M059J (cell line): ENCODE measurements at regions not wholly inside any gene's neighbourhood (a gene's known extent, or its start where the extent isn't known, plus 50 kb on each side); places are given as distances from the start of the nearest gene placed in this dataset.
"Not testable (repeated sequence)": the region's sequence is repeated elsewhere in the genome, so short reads cannot be mapped to it uniquely, and the experiment has no call there.

Source experiments
- DNase-seq: peaks from one replicate; pipeline ENCODE4 v3.0.0-alpha.2; 2012; ENCODE audit warnings: low read depth

DNA sequence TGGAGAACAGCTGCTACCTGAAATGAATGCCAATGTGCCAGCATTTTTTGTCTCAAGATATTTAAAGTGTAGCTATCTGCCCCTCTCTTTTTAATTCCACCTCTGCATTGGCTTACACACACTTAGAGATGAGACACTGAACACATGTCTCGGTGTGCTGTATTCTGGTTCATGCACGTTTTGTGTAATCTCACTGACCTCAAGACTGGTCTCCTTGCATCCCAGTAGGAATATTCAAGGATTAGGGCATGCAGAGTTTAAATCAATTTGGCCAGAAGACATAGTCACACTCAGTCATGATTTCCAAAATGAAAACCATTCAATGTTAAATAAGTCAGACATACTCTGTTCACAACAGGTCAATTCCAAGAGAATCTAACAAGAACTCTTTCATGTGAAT lies 561.8 kb upstream of the TUSC1 start:
- DNase-seq: no peak

- DNase-seq: no peak
Measured at GRCh38 chr9:26237256-26237655, 559.0 kb upstream of the TUSC1 start.

- peak; percentile 73 for DNase-seq
Measured at GRCh38 chr9:26234865-26235264, 556.6 kb upstream of the TUSC1 start.

DNA sequence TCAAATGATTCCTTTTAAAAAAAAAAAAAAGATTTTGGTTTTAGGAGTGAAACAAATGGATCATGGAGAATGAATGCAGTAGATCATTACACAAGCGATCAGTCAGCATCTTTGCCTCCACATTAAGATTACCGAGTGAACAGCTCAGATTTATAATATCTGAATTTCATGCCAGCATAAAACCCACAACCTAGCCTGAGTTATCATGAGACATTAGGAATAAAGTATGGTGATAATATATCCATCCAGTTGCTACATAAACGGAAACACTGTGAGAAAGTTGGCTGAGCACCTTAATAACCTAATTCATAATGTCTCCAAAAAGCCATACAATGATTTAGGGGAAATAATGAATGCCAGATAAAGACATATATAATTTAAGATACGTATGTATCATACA lies 553.1 kb upstream of the TUSC1 start:
- DNase-seq: no peak

DNA sequence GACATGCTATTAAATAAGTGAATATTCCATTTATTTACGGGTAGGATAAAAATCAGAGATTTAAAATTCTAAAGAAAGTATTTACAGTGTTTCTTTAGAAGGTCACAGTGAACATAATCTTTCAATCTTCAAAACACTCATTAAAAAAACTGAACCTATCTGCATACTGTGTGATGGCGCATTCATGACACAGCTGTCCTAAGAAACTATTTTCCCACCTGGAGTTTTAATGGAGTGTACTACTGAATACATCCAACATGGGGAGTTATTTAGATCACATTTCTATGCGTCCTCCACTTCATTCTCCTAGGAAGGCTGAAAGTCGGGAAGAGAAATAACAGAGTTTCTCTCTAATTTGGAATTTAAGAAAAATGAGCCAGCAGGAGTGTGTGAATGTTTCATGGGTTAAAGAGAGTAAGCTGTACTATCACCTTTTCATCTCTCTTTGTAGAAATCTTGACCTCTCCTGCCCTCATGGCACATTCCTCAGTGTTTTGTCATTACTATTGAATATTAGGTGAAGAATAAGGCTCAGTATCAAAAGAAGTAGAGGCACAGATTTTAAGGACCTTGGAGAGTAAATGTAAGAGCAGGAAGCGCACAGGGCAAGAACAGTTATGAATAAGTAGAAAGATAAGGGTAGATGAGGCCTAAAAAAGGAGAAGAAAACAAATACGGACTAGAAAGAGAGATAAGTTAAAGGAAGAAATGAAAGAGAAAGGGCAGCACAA lies 551.2 kb upstream of the TUSC1 start:
- peak; percentile 54 for DNase-seq

GRCh38 chr9:26228273-26228672 lies 550.0 kb upstream of the TUSC1 start:
- no peak for DNase-seq

DNA sequence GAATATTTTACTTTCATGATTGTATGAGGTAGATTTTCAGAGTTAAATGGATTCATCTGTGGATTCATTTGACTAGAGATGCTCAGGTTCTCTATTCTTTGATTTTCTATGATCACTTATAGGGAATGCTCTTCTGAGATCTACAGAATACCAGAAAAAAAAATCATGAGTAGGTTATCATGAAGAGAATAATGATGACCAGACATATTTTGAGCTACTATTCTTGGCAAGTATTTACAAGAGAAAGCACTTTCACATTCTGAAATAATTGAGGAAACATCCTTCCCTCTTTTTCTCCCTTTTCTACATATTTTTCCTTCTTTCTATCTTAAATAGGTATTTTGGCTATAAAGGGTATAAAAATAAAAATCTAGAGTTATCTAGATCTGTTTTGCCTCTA lies 543.0 kb upstream of the TUSC1 start:
- no peak for DNase-seq

DNA sequence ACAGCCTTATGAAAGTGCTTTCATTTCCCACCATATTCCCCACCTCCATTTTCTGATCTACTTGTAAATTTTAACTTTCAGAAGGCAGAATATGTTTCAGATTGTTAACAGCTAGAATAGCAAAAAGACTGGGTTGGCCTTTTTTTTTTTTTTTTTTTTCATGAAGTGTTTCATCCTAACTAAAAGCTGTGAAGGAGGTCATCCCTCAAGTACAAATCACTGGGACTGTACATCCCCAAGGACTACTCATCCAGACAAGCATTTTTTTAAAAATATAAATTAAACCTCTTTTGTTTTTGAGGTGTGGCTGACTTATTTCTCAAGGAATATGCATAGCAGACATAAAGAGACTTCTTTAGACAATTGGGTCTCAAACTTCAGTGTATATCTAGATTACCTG lies 542.1 kb upstream of the TUSC1 start:
- DNase-seq: no peak

DNA sequence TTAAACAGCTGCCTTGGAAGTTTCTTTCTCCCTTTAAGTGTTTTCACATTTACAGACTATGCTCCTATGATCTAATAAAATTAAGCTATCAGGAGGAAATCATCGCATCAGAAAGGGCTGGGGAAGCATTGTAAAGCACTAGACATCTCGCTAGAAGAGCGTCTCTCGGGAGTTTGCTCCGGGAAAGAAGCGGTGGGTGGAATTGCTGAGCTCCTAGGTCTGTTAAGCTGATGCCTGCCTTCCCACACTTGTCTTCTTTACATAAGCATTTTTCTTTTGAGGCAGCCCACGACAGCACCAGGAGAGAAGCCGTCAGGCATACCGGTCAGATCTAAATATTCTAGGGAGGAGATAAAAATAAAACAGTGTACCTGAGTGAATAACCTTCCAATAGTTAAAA lies 541.7 kb upstream of the TUSC1 start:
- no peak for DNase-seq

DNA sequence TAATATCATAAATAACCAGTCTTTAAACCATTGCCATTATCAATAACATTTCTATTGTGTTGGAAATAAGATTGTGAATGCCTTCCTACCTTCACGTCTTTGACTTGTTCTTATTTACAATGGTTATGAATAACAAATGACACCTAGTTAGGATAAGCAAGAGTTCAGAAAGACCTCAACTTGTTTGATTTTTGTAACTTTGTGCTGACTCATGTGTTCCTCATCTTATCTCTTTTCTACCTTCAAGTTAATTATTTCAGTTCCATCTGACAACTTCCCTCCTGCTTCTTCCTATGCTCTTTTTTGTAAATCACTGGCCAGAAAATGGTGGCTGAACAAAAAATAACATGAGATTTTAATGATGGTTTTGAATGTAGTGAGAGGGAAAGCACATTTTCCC lies 538.5 kb upstream of the TUSC1 start:
- no peak for DNase-seq

- DNase-seq: not testable (repeated sequence)
Measured at GRCh38 chr9:26214713-26215444, 536.6 kb upstream of the TUSC1 start.

DNA sequence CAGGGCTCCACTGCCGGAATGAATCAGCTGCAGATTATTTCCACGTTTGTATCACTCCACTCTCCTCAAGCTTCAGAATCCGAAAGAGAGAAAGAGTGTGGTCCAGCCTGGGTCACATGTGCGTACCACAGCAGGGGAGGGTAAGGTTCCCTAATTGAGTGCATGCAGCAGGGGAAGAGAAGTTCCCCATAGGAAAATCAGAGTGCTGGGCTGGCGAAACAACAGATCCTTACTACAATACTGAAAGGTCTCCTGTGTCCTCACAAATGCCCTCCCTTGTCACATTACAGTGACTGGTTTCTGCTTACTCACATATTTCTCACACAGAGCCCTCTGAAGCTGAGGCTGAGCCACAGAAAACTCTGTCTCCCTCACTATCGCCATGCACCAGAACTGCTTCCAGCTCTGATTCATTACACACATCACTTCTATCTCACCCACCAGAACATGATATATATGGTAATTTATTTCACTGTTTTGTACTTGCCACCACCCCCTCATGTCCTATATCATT lies 532.2 kb upstream of the TUSC1 start:
- peak; percentile 26 for DNase-seq

GRCh38 chr9:26205261-26205660 lies 527.0 kb upstream of the TUSC1 start:
- DNase-seq: no peak

DNA sequence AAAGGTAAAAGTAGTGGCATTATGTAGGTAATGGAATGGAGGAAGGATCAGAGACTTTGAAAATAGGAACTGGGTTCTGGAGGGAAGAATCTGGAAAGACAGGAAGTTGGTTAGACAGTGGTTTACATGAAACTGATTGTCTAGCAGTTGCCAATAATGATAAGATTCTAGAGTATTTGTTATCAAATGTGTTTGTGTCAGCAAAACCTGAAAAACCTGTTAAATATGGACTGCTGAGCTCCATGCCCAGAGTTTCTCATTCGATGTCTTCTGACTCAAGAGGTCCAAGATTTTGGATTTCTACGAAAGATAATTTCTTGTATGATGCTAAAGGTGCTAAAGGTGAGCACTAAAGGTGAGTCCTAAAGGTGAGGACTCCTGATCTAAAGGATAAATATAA lies 515.0 kb upstream of the TUSC1 start:
- no peak for DNase-seq

DNA sequence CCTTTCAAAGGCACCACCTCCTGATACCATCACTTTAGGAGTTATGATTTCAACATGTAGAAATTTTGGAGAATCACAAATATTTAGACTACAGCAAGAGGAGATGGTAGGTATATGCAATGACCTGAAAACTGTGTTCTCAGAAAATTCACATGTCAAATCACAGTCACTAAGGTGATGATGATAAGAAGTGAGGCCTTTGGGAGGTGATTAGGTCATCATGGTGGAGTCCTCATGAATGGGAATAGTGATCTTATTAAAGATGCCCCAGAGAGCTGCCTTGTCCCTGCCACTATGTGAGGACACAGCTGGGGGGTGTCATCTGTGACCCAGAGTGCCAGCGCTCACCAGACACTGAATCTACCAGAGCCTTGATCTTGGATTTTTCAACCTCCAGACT lies 513.5 kb upstream of the TUSC1 start:
- no peak for DNase-seq

DNA sequence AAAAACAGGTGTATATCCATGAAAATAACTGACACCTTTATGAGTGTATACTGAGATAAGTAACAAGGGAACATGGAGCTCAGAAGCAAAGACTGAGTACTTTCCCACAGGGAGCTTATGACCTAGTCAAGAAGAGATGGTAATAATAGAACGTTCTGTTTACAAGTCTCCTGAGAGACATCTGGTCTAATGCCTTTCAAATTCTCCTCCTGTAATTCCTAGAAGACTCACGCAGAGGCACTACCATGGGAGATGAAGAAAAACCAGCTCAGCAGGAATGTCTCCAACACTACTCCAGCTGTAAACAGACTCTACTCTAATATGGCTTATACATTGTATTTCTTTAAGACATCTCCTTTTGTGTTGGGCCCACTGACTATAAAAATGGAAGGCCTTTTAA lies 503.6 kb upstream of the TUSC1 start:
- DNase-seq: no peak

- DNase-seq: no peak
Measured at GRCh38 chr9:26176628-26177027, 498.4 kb upstream of the TUSC1 start.

DNA sequence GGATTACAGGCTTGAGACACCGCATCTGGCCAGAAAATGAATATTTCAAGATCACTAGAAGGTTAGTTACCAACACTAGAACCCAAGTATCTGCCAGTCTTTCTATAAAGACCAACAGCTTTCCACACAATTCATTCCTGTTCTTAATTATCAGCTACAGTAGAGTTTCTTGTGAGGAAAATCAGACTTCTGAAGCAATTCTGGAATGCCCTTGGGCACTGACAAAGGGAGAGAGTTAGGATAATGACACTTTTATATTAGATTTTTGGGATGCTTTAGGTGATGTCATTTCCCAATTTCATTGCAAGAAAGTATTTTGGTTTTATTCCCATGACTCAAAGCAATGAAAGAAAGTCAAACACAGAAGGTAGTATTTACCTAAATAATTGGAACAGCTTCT lies 497.0 kb upstream of the TUSC1 start:
- DNase-seq: peak; percentile 96

DNA sequence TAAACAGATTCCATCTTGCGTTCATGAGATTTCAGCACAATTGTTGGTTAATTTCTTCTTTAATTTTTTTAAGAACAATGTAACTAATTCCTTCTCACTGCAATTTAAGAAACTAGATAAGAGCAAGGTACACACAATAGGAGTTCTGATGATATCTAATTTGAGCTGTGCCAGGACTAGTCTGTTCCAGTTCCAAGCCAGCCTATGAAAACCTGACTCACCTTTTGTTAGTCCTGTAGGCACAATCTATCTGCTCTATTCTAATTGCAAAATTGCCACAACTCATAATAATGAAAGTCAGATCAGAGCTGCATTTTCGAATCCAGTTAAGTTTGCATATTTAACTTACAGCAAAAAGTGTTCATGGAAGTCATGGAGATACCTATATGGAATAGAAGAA lies 494.1 kb upstream of the TUSC1 start:
- DNase-seq: peak; percentile 63

- peak; percentile 30 for DNase-seq
Measured at GRCh38 chr9:26171691-26172090, 493.4 kb upstream of the TUSC1 start.

DNA sequence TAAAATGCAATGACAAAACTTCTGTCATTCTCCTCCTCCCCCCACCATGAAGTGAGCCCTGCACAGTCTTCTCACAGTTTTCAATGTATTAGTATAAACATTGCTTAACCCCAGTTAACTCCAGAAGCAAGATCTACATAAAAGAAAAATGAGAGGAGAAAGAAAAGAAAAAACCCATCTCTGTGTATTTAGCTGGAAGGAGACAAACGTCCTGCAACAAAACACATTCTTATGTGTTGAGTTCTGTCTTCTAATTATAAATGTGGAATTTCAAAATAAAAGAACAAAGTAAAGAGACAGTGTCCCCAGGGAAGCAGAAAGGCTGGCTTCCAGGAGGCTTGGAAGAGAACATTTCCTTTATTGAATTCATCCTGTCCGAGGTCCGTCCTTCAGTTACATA lies 491.9 kb upstream of the TUSC1 start:
- DNase-seq: peak; percentile 55

GRCh38 chr9:26169708-26170107 lies 491.5 kb upstream of the TUSC1 start:
- DNase-seq: peak; percentile 76

DNA sequence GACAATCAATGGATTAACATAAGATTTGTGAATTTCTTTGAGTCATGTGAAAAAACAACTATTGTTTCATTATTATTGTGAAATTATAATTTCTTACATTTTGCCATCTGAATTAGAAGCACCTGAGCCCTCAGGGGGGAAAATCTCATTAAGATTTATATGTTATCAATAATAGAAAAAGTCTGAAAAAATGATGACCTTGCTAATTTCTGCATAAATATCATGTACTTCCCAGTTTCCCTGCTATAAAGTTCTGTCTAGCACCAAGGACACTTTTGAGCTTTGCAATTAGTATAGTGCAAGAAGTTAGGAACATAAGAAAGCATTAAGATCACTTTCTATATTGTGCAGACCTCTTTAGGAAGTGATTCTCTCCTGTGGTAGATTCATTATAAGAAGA lies 488.3 kb upstream of the TUSC1 start:
- DNase-seq: no peak
